ENCODE measurements at regions not wholly inside any gene's neighbourhood (a gene's known extent, or its start where the extent isn't known, plus 50 kb on each side); places are given as distances from the start of the nearest gene placed in this dataset.
"Not testable (repeated sequence)": the region's sequence is repeated elsewhere in the genome, so short reads cannot be mapped to it uniquely, and the experiment has no call there.

GRCh38 chr1:43039228-43040055 lies 80.8 kb upstream of the SLC2A1 start:
- no peak for DNase-seq

- DNase-seq, result no peak
These were observed 79.7 kb upstream of the SLC2A1 start for GRCh38 chr1:43038232-43038935.

- DNase-seq, result no peak
These were observed 78.8 kb upstream of the SLC2A1 start for GRCh38 chr1:43037466-43037865.

- DNase-seq, result no peak
These were observed 78.3 kb upstream of the SLC2A1 start for GRCh38 chr1:43036932-43037331.

GRCh38 chr1:43035821-43036741 lies 77.4 kb upstream of the SLC2A1 start:
- DNase-seq, result no peak

GRCh38 chr1:43034778-43035177 lies 76.1 kb upstream of the SLC2A1 start:
- no peak for DNase-seq

GRCh38 chr1:43034195-43034658 lies 75.6 kb upstream of the SLC2A1 start:
- no peak for DNase-seq

GRCh38 chr1:43031316-43032203 lies 72.9 kb upstream of the SLC2A1 start:
- no peak for DNase-seq

GRCh38 chr1:43024905-43025304 lies 66.2 kb upstream of the SLC2A1 start:
- no peak for DNase-seq

- no peak for DNase-seq
These were observed 63.1 kb upstream of the SLC2A1 start for GRCh38 chr1:43021547-43022474.

GRCh38 chr1:43019226-43019625 lies 60.6 kb upstream of the SLC2A1 start:
- no peak for DNase-seq

- no peak for DNase-seq
These were observed 59.5 kb upstream of the SLC2A1 start for GRCh38 chr1:43018121-43018520.

GRCh38 chr1:43015269-43015668 lies 56.6 kb upstream of the SLC2A1 start:
- no peak for DNase-seq

GRCh38 chr1:43014579-43014978 lies 55.9 kb upstream of the SLC2A1 start:
- not testable (repeated sequence) for DNase-seq

GRCh38 chr1:43011020-43011419 lies 52.4 kb upstream of the SLC2A1 start:
- DNase-seq, result no peak

- DNase-seq, result no peak
These were observed 50.6 kb upstream of the SLC2A1 start for GRCh38 chr1:43009274-43009673.

- no peak for DNase-seq
These were observed 49.7 kb upstream of the SLC2A1 start for GRCh38 chr1:43008115-43009060.

Data from activated CD4-positive, alpha-beta T cell treated with anti-CD3 and anti-CD28 coated beads for 48 hours (primary cell).